ENCODE measurements at regions not wholly inside any gene's neighbourhood (a gene's known extent, or its start where the extent isn't known, plus 50 kb on each side); places are given as distances from the start of the nearest gene placed in this dataset.
"Not testable (repeated sequence)": the region's sequence is repeated elsewhere in the genome, so short reads cannot be mapped to it uniquely, and the experiment has no call there.

- no peak for DNase-seq
Observed at GRCh38 chr13:78977311-78977710, 318.4 kb upstream of the OBI1 start.

GRCh38 chr13:78976696-78977095 lies 317.7 kb upstream of the OBI1 start:
- DNase-seq = no peak

GRCh38 chr13:78972561-78972960 lies 313.6 kb upstream of the OBI1 start:
- DNase-seq = no peak

GRCh38 chr13:78971355-78972025 lies 312.5 kb upstream of the OBI1 start:
- DNase-seq = no peak

GRCh38 chr13:78960881-78961280 lies 301.9 kb upstream of the OBI1 start:
- DNase-seq = no peak

GRCh38 chr13:78958006-78958405 lies 299.1 kb upstream of the OBI1 start:
- DNase-seq = no peak

GRCh38 chr13:78940455-78941130 lies 281.6 kb upstream of the OBI1 start:
- no peak for DNase-seq

GRCh38 chr13:78934336-78934735 lies 275.4 kb upstream of the OBI1 start:
- DNase-seq = no peak

GRCh38 chr13:78915015-78915414 lies 256.1 kb upstream of the OBI1 start:
- no peak for DNase-seq

GRCh38 chr13:78913656-78914055 lies 254.7 kb upstream of the OBI1 start:
- no peak for DNase-seq

GRCh38 chr13:78910147-78910546 lies 251.2 kb upstream of the OBI1 start:
- no peak for DNase-seq

GRCh38 chr13:78909276-78909675 lies 250.3 kb upstream of the OBI1 start:
- no peak for DNase-seq

- no peak for DNase-seq
Observed at GRCh38 chr13:78907006-78907405, 248.1 kb upstream of the OBI1 start.

- no peak for DNase-seq
Observed at GRCh38 chr13:78897200-78897599, 238.2 kb upstream of the OBI1 start.

GRCh38 chr13:78884571-78884970 lies 225.6 kb upstream of the OBI1 start:
- no peak for DNase-seq

GRCh38 chr13:78881751-78882150 lies 222.8 kb upstream of the OBI1 start:
- no peak for DNase-seq

GRCh38 chr13:78881054-78881453 lies 222.1 kb upstream of the OBI1 start:
- no peak for DNase-seq

- no peak for DNase-seq
Observed at GRCh38 chr13:78876915-78877549, 218.1 kb upstream of the OBI1 start.

- DNase-seq = peak; percentile 17
Observed at GRCh38 chr13:78875792-78876580, 217.0 kb upstream of the OBI1 start.

GRCh38 chr13:78868991-78869390 lies 210.0 kb upstream of the OBI1 start:
- DNase-seq = no peak

- DNase-seq = no peak
Observed at GRCh38 chr13:78867655-78868054, 208.7 kb upstream of the OBI1 start.

GRCh38 chr13:78866076-78866475 lies 207.1 kb upstream of the OBI1 start:
- DNase-seq = not testable (repeated sequence)

- peak; percentile 1 for DNase-seq
Observed at GRCh38 chr13:78862446-78862845, 203.5 kb upstream of the OBI1 start.

- DNase-seq = no peak
Observed at GRCh38 chr13:78852709-78853108, 193.8 kb upstream of the OBI1 start.

Measured in activated CD4-positive, alpha-beta T cell treated with anti-CD3 and anti-CD28 coated beads, Interleukin-10, Interleukin-2, amounts not matched to agents 100 ng/mL and 50 ng/mL, durations not matched to agents 16 hours and 8 hours (primary cell).